ENCODE measurements at regions not wholly inside any gene's neighbourhood (a gene's known extent, or its start where the extent isn't known, plus 50 kb on each side); places are given as distances from the start of the nearest gene placed in this dataset.

GRCh38 chr3:61323094-61323493, 71.8 kb upstream of the FHIT start:
- no peak for TF ChIP-seq ZBTB33 (IDR thresholded peaks at IDR 0.05)
- TF ChIP-seq CTCF (IDR thresholded peaks at IDR 0.05 in 2 of 3, conservative IDR thresholded peaks at IDR 0.05 in 1 of 3; ENCODE audit: control insufficient read depth in 2 of 3, extremely low read depth in 1 of 3, insufficient read depth in 1 of 3, low read depth in 3 of 3, low read length in 3 of 3) = no peak
- no peak for TF ChIP-seq EZH2 (IDR thresholded peaks at IDR 0.05; ENCODE audit: borderline replicate concordance, control insufficient read depth, low read depth, low read length)
- no peak for TF ChIP-seq USF2 (IDR thresholded peaks at IDR 0.05; ENCODE audit: borderline replicate concordance, low read depth, low read length)
- no peak for TF ChIP-seq ZNF687 (IDR thresholded peaks at IDR 0.05)
